Breast epithelium (tissue), 3 donors: ENCODE measurements at regions not wholly inside any gene's neighbourhood (a gene's known extent, or its start where the extent isn't known, plus 50 kb on each side); places are given as distances from the start of the nearest gene placed in this dataset.

Experiments
- POLR2A ChIP-seq: fragments of 450-650 bp; IDR thresholded peaks from one replicate; pipeline ENCODE4 v1.6.1; 2016; ENCODE audit warnings: antibody characterized with exemption, mild to moderate bottlenecking, moderate library complexity
- POLR2AphosphoS5 ChIP-seq, 3 donors: sonication (generic); formaldehyde crosslinking; IDR thresholded peaks; one replicate each; pipeline ENCODE4 v1.6.1; 2017; ENCODE audit warnings: antibody characterized with exemption in 3 of 3
- TF ChIP-seq, protein P1 (sequence below), 3 donors: fragments of 450-650 bp; IDR thresholded peaks; one replicate each; pipeline ENCODE4 v1.5.1; 2016 to 2017; ENCODE audit warnings: antibody characterized with exemption in 3 of 3, mild to moderate bottlenecking in 3 of 3, moderate library complexity in 3 of 3

DNA sequence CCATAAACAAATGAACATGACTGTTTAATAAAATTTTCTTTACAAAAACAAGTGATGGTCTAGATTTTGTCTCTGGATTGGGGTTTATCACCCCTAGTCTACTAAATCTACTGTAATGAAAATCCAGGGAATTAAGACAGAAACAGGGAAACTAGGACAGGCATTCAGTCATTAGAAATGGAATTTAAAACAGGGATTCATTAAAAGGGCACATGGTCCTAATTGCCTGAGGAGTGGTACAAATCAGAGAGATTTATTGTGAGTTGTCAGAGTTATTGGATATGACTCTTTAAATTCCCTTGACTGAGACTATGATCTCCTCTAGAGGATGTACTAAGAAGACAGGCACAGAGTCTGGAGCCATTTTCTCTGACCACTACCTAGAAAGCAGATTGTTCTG is 670.9 kb upstream of the GCFC2 start:
- TF ChIP-seq, protein P1, sequence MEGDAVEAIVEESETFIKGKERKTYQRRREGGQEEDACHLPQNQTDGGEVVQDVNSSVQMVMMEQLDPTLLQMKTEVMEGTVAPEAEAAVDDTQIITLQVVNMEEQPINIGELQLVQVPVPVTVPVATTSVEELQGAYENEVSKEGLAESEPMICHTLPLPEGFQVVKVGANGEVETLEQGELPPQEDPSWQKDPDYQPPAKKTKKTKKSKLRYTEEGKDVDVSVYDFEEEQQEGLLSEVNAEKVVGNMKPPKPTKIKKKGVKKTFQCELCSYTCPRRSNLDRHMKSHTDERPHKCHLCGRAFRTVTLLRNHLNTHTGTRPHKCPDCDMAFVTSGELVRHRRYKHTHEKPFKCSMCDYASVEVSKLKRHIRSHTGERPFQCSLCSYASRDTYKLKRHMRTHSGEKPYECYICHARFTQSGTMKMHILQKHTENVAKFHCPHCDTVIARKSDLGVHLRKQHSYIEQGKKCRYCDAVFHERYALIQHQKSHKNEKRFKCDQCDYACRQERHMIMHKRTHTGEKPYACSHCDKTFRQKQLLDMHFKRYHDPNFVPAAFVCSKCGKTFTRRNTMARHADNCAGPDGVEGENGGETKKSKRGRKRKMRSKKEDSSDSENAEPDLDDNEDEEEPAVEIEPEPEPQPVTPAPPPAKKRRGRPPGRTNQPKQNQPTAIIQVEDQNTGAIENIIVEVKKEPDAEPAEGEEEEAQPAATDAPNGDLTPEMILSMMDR (IDR thresholded peaks at IDR 0.05), result no peak
- TF ChIP-seq POLR2A (no peak), POLR2AphosphoS5 (IDR thresholded peaks at IDR 0.05) (no peak)
